Duodenal mucosa (tissue), 2 donors: ENCODE measurements at regions not wholly inside any gene's neighbourhood (a gene's known extent, or its start where the extent isn't known, plus 50 kb on each side); places are given as distances from the start of the nearest gene placed in this dataset.

Experiments
- H3K27ac ChIP-seq: one replicate; pipeline ENCODE4 v1.7.0; 2013; ENCODE audit warnings: low read depth, low read length
- H3K27me3 ChIP-seq, 2 donors: one replicate each; pipeline ENCODE4 v1.7.0; 2013; ENCODE audit warnings: low read length in 2 of 2, control low read depth in 1 of 2; ENCODE audit not compliant: insufficient read depth in 2 of 2, control insufficient read depth in 1 of 2
- H3K36me3 ChIP-seq, 2 donors: one replicate each; pipeline ENCODE4 v1.7.0; 2013; ENCODE audit warnings: low read length in 2 of 2, control low read depth in 1 of 2; ENCODE audit not compliant: insufficient read depth in 2 of 2, control insufficient read depth in 1 of 2
- H3K4me1 ChIP-seq, 2 donors: one replicate each; pipeline ENCODE4 v1.7.0; 2013; ENCODE audit warnings: low read length in 2 of 2, control low read depth in 1 of 2; ENCODE audit not compliant: insufficient read depth in 2 of 2, control insufficient read depth in 1 of 2
- H3K4me3 ChIP-seq, 2 donors: one replicate each; pipeline ENCODE4 v1.7.0; 2013; ENCODE audit warnings: low read length in 2 of 2, low read depth in 1 of 2
- H3K9ac ChIP-seq, 2 donors: one replicate each; pipeline ENCODE4 v1.7.0; 2013; ENCODE audit warnings: low read length in 2 of 2, low read depth in 1 of 2
- H3K9me3 ChIP-seq, 2 donors: one replicate each; pipeline ENCODE4 v1.7.0; 2013; ENCODE audit warnings: low read length in 2 of 2, control low read depth in 1 of 2; ENCODE audit not compliant: control insufficient read depth in 1 of 2

- H3K4me3 ChIP-seq, result no peak overlapping the region
- H3K9me3 ChIP-seq, result no peaks in the 10 kb centered on the region
- H3K36me3 ChIP-seq, result no peaks in the 10 kb centered on the region
- no peak overlapping the region for H3K9ac ChIP-seq
- no peak overlapping the region for H3K27ac ChIP-seq
- no peaks in the 10 kb centered on the region for H3K4me1 ChIP-seq
- no peaks in the 10 kb centered on the region for H3K27me3 ChIP-seq
These were observed 143.5 kb upstream of the UBL3 start for GRCh38 chr13:29993716-29994488.

DNA sequence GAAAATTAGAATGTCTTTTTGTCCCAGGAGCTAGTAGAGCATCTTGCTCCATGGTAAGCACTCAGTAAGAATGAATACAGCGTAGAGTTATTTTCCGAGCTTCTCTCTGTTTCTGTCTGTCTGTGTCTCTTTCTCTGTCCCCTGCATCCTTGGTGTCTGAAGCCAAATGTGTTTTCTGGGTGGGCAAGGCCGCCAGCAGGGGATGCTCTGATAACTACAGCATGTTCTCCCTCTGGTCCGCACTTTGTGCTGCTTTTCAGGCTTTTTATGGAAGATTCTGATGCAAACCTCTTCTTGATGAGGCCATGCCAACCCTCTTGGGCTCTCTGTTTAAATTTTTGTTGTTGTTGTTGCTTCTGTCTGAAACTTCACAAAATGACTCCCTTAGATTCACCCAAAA, 142.8 kb upstream of the UBL3 start:
- Histone ChIP-seq H3K36me3 (no peaks in the 10 kb centered on the region), H3K9ac (no peak overlapping the region), H3K27me3 (no peaks in the 10 kb centered on the region), H3K27ac (no peak overlapping the region), H3K9me3 (no peaks in the 10 kb centered on the region), H3K4me1 (no peaks in the 10 kb centered on the region), H3K4me3 (no peak overlapping the region)

GRCh38 chr13:29991343-29991742, 140.9 kb upstream of the UBL3 start:
- Histone ChIP-seq H3K9ac (no peak overlapping the region), H3K9me3 (peaks cover 3 to 4% of the 10 kb centered on the region in 2 donors), H3K27ac (no peak overlapping the region), H3K36me3 (no peaks in the 10 kb centered on the region), H3K27me3 (no peaks in the 10 kb centered on the region), H3K4me3 (no peak overlapping the region), H3K4me1 (no peaks in the 10 kb centered on the region)

GRCh38 chr13:29987340-29987739, 136.9 kb upstream of the UBL3 start:
- Histone ChIP-seq H3K36me3 (no peaks in the 10 kb centered on the region), H3K27ac (no peak overlapping the region), H3K27me3 (no peaks in the 10 kb centered on the region), H3K4me3 (no peak overlapping the region), H3K4me1 (no peaks in the 10 kb centered on the region), H3K9ac (no peak overlapping the region), H3K9me3 (peaks cover 3 to 4% of the 10 kb centered on the region in 2 donors)

DNA sequence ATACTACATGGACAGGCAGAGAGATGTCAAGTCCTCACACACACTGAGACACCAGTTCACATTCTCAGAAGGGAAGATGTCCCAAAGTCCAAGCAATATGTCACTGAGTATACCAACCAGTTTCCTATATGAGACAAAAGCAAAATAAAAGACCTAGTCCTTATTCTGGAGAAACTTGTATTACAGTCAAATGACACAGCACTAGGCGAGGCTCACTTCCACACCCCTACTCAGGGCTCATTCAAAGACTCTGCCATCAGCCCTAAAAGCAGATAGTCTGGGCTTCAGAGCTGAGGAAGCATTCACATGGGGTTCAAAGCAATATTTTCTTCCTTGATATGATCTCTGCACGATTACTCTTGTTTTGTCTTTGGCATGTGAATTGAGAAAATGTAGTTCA, 129.9 kb upstream of the UBL3 start:
- no peak overlapping the region for H3K27ac ChIP-seq
- no peak overlapping the region for H3K4me3 ChIP-seq
- no peaks in the 10 kb centered on the region for H3K36me3 ChIP-seq
- H3K9me3 ChIP-seq, result no peaks in the 10 kb centered on the region
- no peaks in the 10 kb centered on the region for H3K27me3 ChIP-seq
- no peaks in the 10 kb centered on the region for H3K4me1 ChIP-seq
- no peak overlapping the region for H3K9ac ChIP-seq

GRCh38 chr13:29978211-29978610, 127.8 kb upstream of the UBL3 start:
- H3K4me3 ChIP-seq, result no peak overlapping the region
- no peak overlapping the region for H3K27ac ChIP-seq
- H3K4me1 ChIP-seq, result no peaks in the 10 kb centered on the region
- no peaks in the 10 kb centered on the region for H3K9me3 ChIP-seq
- H3K27me3 ChIP-seq, result no peaks in the 10 kb centered on the region
- H3K9ac ChIP-seq, result no peak overlapping the region
- H3K36me3 ChIP-seq, result no peaks in the 10 kb centered on the region

DNA sequence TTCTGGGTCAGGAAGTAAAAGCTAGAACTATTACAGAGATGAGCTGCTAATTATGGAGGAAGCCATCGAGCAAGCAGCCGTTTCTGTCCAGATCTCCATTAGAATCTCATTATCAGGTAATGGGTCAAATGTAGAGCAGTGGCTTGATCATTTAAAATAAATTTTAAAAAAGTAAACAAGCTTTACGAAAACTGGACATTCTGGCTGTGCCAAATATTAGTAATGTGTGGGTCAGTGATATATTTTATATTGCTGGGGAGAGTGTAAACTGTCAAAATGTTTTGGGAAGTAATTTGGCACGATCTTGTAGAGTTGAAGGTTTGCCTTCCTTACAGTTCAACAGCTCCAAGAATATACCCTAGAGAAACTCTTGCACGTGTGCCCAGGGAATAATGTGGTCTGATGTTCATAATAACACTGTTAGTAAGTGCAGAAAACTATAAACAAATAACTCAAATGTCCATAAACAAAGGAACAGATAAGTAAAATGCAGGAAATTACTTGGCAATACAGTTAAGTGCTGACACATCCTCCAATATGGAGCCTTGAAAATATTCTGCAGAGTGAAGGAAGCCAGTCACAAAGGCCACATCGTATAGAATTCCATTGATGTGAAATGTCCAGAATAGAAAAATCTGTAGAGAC, 127.2 kb upstream of the UBL3 start:
- Histone ChIP-seq H3K4me1 (no peaks in the 10 kb centered on the region), H3K27ac (no peak overlapping the region), H3K9me3 (no peaks in the 10 kb centered on the region), H3K4me3 (no peak overlapping the region), H3K9ac (no peak overlapping the region), H3K36me3 (no peaks in the 10 kb centered on the region), H3K27me3 (no peaks in the 10 kb centered on the region)

GRCh38 chr13:29976535-29976934, 126.1 kb upstream of the UBL3 start:
- Histone ChIP-seq H3K27me3 (no peaks in the 10 kb centered on the region), H3K27ac (no peak overlapping the region), H3K36me3 (no peaks in the 10 kb centered on the region), H3K9ac (no peak overlapping the region), H3K9me3 (no peaks in the 10 kb centered on the region), H3K4me3 (no peak overlapping the region), H3K4me1 (no peaks in the 10 kb centered on the region)

DNA sequence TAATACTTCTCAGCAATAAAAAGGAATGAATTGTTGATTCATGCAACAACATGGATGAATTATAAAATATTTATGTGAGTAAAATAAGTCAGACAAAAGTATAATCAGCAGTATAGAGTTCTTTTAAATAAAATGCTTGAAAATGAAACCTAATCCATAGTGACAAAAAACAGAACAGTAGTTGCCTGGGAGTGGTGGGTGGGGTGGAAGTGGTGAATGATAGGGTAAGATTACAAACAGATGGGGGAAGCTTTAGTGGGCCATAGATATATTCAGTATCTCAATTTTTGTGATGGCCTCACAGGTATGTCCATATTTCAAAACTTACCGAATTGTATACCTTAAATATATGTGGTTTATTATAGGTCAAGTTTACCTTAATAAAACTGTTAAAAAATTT, 124.9 kb upstream of the UBL3 start:
- H3K9ac ChIP-seq, result no peak overlapping the region
- no peaks in the 10 kb centered on the region for H3K9me3 ChIP-seq
- no peak overlapping the region for H3K4me3 ChIP-seq
- no peaks in the 10 kb centered on the region for H3K27me3 ChIP-seq
- H3K4me1 ChIP-seq, result no peaks in the 10 kb centered on the region
- H3K36me3 ChIP-seq, result no peaks in the 10 kb centered on the region
- no peak overlapping the region for H3K27ac ChIP-seq

DNA sequence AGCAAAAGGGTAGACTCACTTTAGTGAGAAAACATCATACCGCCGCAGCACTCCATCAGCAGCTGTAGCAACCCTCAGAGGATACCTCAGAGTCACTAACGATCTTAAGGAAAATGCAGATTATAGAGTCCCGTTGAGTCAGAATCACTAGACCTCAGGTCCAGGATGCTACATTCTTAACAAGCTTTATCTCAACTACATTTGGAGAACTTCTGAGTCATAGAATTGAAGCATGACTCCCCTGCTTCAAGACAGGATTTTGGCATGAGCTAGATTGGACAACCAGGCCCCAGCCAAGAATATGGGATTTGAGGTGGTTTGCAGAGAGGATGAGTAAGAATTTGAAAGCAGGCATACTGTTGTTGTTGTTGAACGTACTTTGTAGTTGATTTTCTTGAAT, 118.9 kb upstream of the UBL3 start:
- Histone ChIP-seq H3K4me3 (no peak overlapping the region), H3K27ac (no peak overlapping the region)

More for the DNA sequence above, 118.9 kb upstream of the UBL3 start:
- peaks cover 2 to 4% of the 10 kb centered on the region in 2 donors for H3K9me3 ChIP-seq
- H3K9ac ChIP-seq, result no peak overlapping the region
- H3K27me3 ChIP-seq, result no peaks in the 10 kb centered on the region
- H3K36me3 ChIP-seq, result no peaks in the 10 kb centered on the region
- no peaks in the 10 kb centered on the region for H3K4me1 ChIP-seq
